ENCODE measurements at regions not wholly inside any gene's neighbourhood (a gene's known extent, or its start where the extent isn't known, plus 50 kb on each side); places are given as distances from the start of the nearest gene placed in this dataset.

DNA sequence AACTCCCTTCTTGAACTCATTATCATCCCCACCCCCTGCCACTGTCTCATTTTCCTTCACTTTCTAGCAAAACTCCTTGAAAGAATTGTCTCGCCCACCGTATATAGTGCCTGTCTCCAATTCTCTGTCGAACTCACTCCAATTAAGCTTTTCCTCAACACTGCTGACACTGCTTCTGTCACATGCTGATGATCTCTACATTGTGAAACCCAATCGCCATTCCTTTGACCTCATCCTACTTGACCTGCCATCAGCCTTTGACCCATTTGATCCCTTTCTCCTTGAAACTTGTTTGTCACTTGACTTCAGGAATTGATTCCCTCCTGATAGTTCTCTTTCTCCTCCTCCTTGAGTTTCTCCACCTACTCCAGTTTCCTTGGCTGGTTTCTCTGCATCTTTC lies 54.8 kb downstream of the CCDC71L start:
- Histone ChIP-seq H3K27me3 (ENCODE audit: control insufficient read depth, insufficient read depth, low read length, poor library complexity, severe bottlenecking) (no peaks in the 10 kb centered on the region), H3K36me3 (ENCODE audit: control insufficient read depth, insufficient read depth, low read length) (no peaks in the 10 kb centered on the region), H3K27ac (ENCODE audit: insufficient read depth, low read depth, low read length, poor library complexity, severe bottlenecking) (no peak overlapping the region), H3K9me3 (ENCODE audit: control insufficient read depth, low read length) (no peaks in the 10 kb centered on the region), H3K4me1 (ENCODE audit: control insufficient read depth, insufficient read depth, low read length) (peaks cover 4% of the 10 kb centered on the region), H3K4me3 (ENCODE audit: insufficient read depth, low read depth, low read length) (no peak overlapping the region)
- 92 to 96% methylated on average over 4 of the region's 4 CpGs for WGBS, 2 experiments

GRCh38 chr7:106604971-106605370 lies 56.0 kb downstream of the CCDC71L start:
- 87 to 95% methylated on average over 3 of the region's 3 CpGs for WGBS, 2 experiments
- Histone ChIP-seq H3K4me3 (ENCODE audit: insufficient read depth, low read depth, low read length) (no peak overlapping the region), H3K27ac (ENCODE audit: insufficient read depth, low read depth, low read length, poor library complexity, severe bottlenecking) (no peak overlapping the region), H3K9me3 (ENCODE audit: control insufficient read depth, low read length) (no peaks in the 10 kb centered on the region), H3K36me3 (ENCODE audit: control insufficient read depth, insufficient read depth, low read length) (no peaks in the 10 kb centered on the region), H3K27me3 (ENCODE audit: control insufficient read depth, insufficient read depth, low read length, poor library complexity, severe bottlenecking) (no peaks in the 10 kb centered on the region), H3K4me1 (ENCODE audit: control insufficient read depth, insufficient read depth, low read length) (peaks cover 4% of the 10 kb centered on the region)

DNA sequence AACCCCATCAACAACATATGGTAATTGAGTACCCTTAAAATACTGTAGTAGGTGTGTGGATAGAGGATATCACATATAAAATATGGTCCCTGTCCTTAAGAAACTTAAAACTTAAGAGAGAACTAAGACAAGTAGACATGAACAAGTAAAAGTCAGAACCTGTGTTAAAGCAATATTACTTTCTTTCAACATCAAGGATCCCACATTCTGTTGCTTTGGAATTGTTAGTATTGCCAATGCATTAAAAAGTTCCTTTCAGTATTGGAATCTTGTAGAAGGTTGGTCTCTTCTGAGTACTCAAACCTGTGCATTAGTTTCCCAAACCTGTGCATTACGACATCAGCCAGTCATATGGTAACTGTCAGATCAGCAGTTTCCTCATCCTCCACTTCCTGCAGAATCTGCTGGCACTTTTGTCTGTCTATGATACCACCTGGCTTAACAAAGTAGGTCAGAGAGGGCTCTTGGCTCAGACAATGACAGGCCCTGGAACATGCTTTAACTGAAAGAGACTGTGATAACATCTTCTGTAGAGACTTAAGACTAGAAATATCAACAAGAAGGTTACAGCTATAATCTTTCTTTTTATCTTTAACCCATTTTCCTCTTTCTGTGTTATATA lies 56.5 kb downstream of the CCDC71L start:
- H3K4me3 ChIP-seq (ENCODE audit: insufficient read depth, low read depth, low read length) = no peak overlapping the region
- no peaks in the 10 kb centered on the region for H3K27me3 ChIP-seq (ENCODE audit: control insufficient read depth, insufficient read depth, low read length, poor library complexity, severe bottlenecking)
- 97 to 100% methylated on average over 1 of the region's 1 CpG for WGBS, 2 experiments
- no peaks in the 10 kb centered on the region for H3K36me3 ChIP-seq (ENCODE audit: control insufficient read depth, insufficient read depth, low read length)
- H3K9me3 ChIP-seq (ENCODE audit: control insufficient read depth, low read length) = no peaks in the 10 kb centered on the region
- peaks cover 4% of the 10 kb centered on the region for H3K4me1 ChIP-seq (ENCODE audit: control insufficient read depth, insufficient read depth, low read length)
- H3K27ac ChIP-seq (ENCODE audit: insufficient read depth, low read depth, low read length, poor library complexity, severe bottlenecking) = no peak overlapping the region

GRCh38 chr7:106603346-106603745 lies 57.6 kb downstream of the CCDC71L start:
- Histone ChIP-seq H3K36me3 (ENCODE audit: control insufficient read depth, insufficient read depth, low read length) (no peaks in the 10 kb centered on the region), H3K4me1 (ENCODE audit: control insufficient read depth, insufficient read depth, low read length) (no peaks in the 10 kb centered on the region), H3K27ac (ENCODE audit: insufficient read depth, low read depth, low read length, poor library complexity, severe bottlenecking) (no peak overlapping the region), H3K9me3 (ENCODE audit: control insufficient read depth, low read length) (no peaks in the 10 kb centered on the region), H3K27me3 (ENCODE audit: control insufficient read depth, insufficient read depth, low read length, poor library complexity, severe bottlenecking) (no peaks in the 10 kb centered on the region), H3K4me3 (ENCODE audit: insufficient read depth, low read depth, low read length) (no peak overlapping the region)
- 86% methylated on average over 4 of the region's 4 CpGs for WGBS, 2 experiments

DNA sequence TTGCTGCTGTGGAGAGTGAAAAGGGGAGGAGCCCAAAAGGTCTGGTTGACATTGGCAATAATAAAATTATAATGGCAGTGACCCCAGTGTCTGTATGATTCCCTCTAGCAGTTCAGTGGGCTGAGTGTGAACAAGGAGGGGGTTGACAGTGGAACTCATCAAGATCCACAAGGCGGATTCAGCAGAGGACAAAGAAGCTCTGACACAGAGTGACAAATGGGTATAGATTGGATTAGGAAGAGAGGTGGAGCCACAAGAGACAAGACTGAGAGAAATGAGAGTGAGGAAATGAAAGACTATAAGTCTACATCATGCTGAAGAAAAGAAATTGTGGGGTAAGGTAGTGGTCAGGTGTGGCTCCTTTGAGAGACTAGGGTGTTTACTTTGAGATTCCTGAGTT lies 58.9 kb downstream of the CCDC71L start:
- Histone ChIP-seq H3K4me3 (ENCODE audit: insufficient read depth, low read depth, low read length) (no peak overlapping the region), H3K27me3 (ENCODE audit: control insufficient read depth, insufficient read depth, low read length, poor library complexity, severe bottlenecking) (no peaks in the 10 kb centered on the region), H3K36me3 (ENCODE audit: control insufficient read depth, insufficient read depth, low read length) (no peaks in the 10 kb centered on the region), H3K9me3 (ENCODE audit: control insufficient read depth, low read length) (no peaks in the 10 kb centered on the region), H3K27ac (ENCODE audit: insufficient read depth, low read depth, low read length, poor library complexity, severe bottlenecking) (no peak overlapping the region), H3K4me1 (ENCODE audit: control insufficient read depth, insufficient read depth, low read length) (no peaks in the 10 kb centered on the region)
- 93 to 94% methylated on average over 1 of the region's 1 CpG for WGBS, 2 experiments

GRCh38 chr7:106600569-106601373 lies 60.2 kb downstream of the CCDC71L start:
- no peak overlapping the region for H3K4me3 ChIP-seq (ENCODE audit: insufficient read depth, low read depth, low read length)
- WGBS, 2 experiments = 92 to 93% methylated on average over 3 of the region's 3 CpGs

GRCh38 chr7:106599343-106599698 lies 61.6 kb downstream of the CCDC71L start:
- H3K27me3 ChIP-seq (ENCODE audit: control insufficient read depth, insufficient read depth, low read length, poor library complexity, severe bottlenecking) = no peaks in the 10 kb centered on the region
- H3K27ac ChIP-seq (ENCODE audit: insufficient read depth, low read depth, low read length, poor library complexity, severe bottlenecking) = no peak overlapping the region

More at GRCh38 chr7:106600569-106601373, 60.2 kb downstream of the CCDC71L start:
- Histone ChIP-seq H3K27me3 (ENCODE audit: control insufficient read depth, insufficient read depth, low read length, poor library complexity, severe bottlenecking) (no peaks in the 10 kb centered on the region), H3K36me3 (ENCODE audit: control insufficient read depth, insufficient read depth, low read length) (no peaks in the 10 kb centered on the region), H3K27ac (ENCODE audit: insufficient read depth, low read depth, low read length, poor library complexity, severe bottlenecking) (no peak overlapping the region), H3K4me1 (ENCODE audit: control insufficient read depth, insufficient read depth, low read length) (no peaks in the 10 kb centered on the region), H3K9me3 (ENCODE audit: control insufficient read depth, low read length) (no peaks in the 10 kb centered on the region)

GRCh38 chr7:106598663-106599342 lies 62.2 kb downstream of the CCDC71L start:
- Histone ChIP-seq H3K27ac (ENCODE audit: insufficient read depth, low read depth, low read length, poor library complexity, severe bottlenecking) (no peak overlapping the region), H3K4me1 (ENCODE audit: control insufficient read depth, insufficient read depth, low read length) (no peaks in the 10 kb centered on the region), H3K4me3 (ENCODE audit: insufficient read depth, low read depth, low read length) (peak overlapping the region; percentile 25), H3K36me3 (ENCODE audit: control insufficient read depth, insufficient read depth, low read length) (no peaks in the 10 kb centered on the region), H3K27me3 (ENCODE audit: control insufficient read depth, insufficient read depth, low read length, poor library complexity, severe bottlenecking) (no peaks in the 10 kb centered on the region), H3K9me3 (ENCODE audit: control insufficient read depth, low read length) (no peaks in the 10 kb centered on the region)
- 5 to 24% methylated on average over 5 to 6 of the region's 6 CpGs for WGBS, 2 experiments

More at GRCh38 chr7:106599343-106599698, 61.6 kb downstream of the CCDC71L start:
- 84 to 90% methylated on average over 3 of the region's 3 CpGs for WGBS, 2 experiments
- Histone ChIP-seq H3K9me3 (ENCODE audit: control insufficient read depth, low read length) (no peaks in the 10 kb centered on the region), H3K4me1 (ENCODE audit: control insufficient read depth, insufficient read depth, low read length) (no peaks in the 10 kb centered on the region), H3K36me3 (ENCODE audit: control insufficient read depth, insufficient read depth, low read length) (no peaks in the 10 kb centered on the region), H3K4me3 (ENCODE audit: insufficient read depth, low read depth, low read length) (no peak overlapping the region)

DNA sequence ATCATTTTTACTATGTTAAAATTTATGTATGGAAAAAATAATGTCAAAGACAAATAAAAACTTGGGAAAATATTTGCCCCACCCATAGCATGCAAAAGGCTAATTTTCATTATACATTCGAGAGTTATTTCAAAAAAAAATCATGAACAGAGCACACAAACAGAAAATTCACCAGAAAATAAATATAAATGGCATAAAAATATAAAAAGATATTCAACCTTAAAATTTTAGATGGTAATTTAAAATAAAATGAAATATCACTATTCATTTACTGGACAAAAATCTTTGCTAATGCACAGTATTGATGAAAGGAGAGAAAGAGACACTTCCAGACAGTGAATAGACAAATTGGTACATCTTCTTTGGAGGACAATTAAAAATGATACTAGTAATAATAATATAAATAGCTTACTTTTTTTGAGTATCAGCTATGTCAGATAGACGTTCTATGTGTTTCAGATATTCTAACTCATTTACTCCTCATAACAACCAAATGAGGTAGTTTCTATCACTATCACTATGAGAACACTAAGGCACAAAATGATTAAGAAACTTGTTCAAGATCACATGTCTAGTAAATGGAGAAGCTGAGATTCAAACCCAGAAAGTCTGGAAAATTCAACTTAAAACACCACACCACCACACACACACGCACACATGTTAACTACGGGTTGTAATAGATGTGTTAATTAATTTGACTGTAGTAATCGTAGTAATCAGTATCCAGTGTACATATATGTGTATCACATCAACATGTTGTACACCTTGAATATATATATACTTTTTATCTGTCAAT lies 63.0 kb downstream of the CCDC71L start:
- 83 to 90% methylated on average over 1 to 2 of the region's 5 CpGs for WGBS, 2 experiments
- no peak overlapping the region for H3K4me3 ChIP-seq (ENCODE audit: insufficient read depth, low read depth, low read length)
- H3K4me1 ChIP-seq (ENCODE audit: control insufficient read depth, insufficient read depth, low read length) = no peaks in the 10 kb centered on the region

More for the DNA sequence above, 63.0 kb downstream of the CCDC71L start:
- no peak overlapping the region for H3K27ac ChIP-seq (ENCODE audit: insufficient read depth, low read depth, low read length, poor library complexity, severe bottlenecking)
- no peaks in the 10 kb centered on the region for H3K27me3 ChIP-seq (ENCODE audit: control insufficient read depth, insufficient read depth, low read length, poor library complexity, severe bottlenecking)
- H3K9me3 ChIP-seq (ENCODE audit: control insufficient read depth, low read length) = no peaks in the 10 kb centered on the region
- no peaks in the 10 kb centered on the region for H3K36me3 ChIP-seq (ENCODE audit: control insufficient read depth, insufficient read depth, low read length)
